ENCODE measurements at regions not wholly inside any gene's neighbourhood (a gene's known extent, or its start where the extent isn't known, plus 50 kb on each side); places are given as distances from the start of the nearest gene placed in this dataset.

- TF ChIP-seq CTCF (IDR thresholded peaks at IDR 0.05), result no peak
Measured at GRCh38 chr2:181393472-181393871, 63.7 kb upstream of the ITGA4 start.

GRCh38 chr2:181394741-181395437 is 62.3 kb upstream of the ITGA4 start:
- TF ChIP-seq CTCF (IDR thresholded peaks at IDR 0.05), result no peak

GRCh38 chr2:181395851-181396250 is 61.3 kb upstream of the ITGA4 start:
- no peak for TF ChIP-seq CTCF (IDR thresholded peaks at IDR 0.05)

- no peak for TF ChIP-seq CTCF (IDR thresholded peaks at IDR 0.05)
Measured at GRCh38 chr2:181396256-181397123, 60.7 kb upstream of the ITGA4 start.

GRCh38 chr2:181397331-181397730 is 59.9 kb upstream of the ITGA4 start:
- TF ChIP-seq CTCF (IDR thresholded peaks at IDR 0.05), result no peak

GRCh38 chr2:181398000-181398399 is 59.2 kb upstream of the ITGA4 start:
- no peak for TF ChIP-seq CTCF (IDR thresholded peaks at IDR 0.05)

GRCh38 chr2:181399027-181399426 is 58.2 kb upstream of the ITGA4 start:
- no peak for TF ChIP-seq CTCF (IDR thresholded peaks at IDR 0.05)

Data from LNCAP (cell line).